Keratinocyte (primary cell): ENCODE measurements at regions not wholly inside any gene's neighbourhood (a gene's known extent, or its start where the extent isn't known, plus 50 kb on each side); places are given as distances from the start of the nearest gene placed in this dataset.

Source experiments
- small RNA-seq, 3 experiments: library from RNA; depleted of rRNA; stranded (forward); fragments of <200 nt; gene quantifications; one replicate each; pipeline ENCODE3, GENCODE V24; 2012; ENCODE audit warnings: low read depth in 3 of 3, low replicate concordance in 1 of 3; ENCODE audit not compliant: insufficient read length in 3 of 3

Small RNAs in the stretch of these regions (small RNA-seq; reads per million reads assigned to genes)
- gene RF00019 (0 reads per million in 3 experiments), gene RNU1-119P (0 reads per million in 3 experiments)
